ENCODE measurements at regions not wholly inside any gene's neighbourhood (a gene's known extent, or its start where the extent isn't known, plus 50 kb on each side); places are given as distances from the start of the nearest gene placed in this dataset.

GRCh38 chr1:101733340-101733739, 263.4 kb downstream of the OLFM3 start:
- no peak overlapping the region for H3K27ac ChIP-seq (ENCODE audit: low read depth in 2 of 2, low read length in 2 of 2)
- H3K4me1 ChIP-seq (ENCODE audit: control insufficient read depth in 2 of 3, insufficient read depth in 2 of 3, low read depth in 1 of 3, low read length in 3 of 3): no peaks in the 10 kb centered on the region
- peak in 1 of 5 donors; percentile 21 for DNase-seq
- intact Hi-C loops (cut with DNase I): no loop called here
- H3K9me3 ChIP-seq (ENCODE audit: control insufficient read depth in 2 of 3, insufficient read depth in 1 of 3, low read length in 3 of 3): no peaks in the 10 kb centered on the region
- H3K36me3 ChIP-seq (ENCODE audit: control insufficient read depth in 2 of 3, insufficient read depth in 3 of 3, low read length in 3 of 3): no peaks in the 10 kb centered on the region
- no peak for TF ChIP-seq CTCF (IDR thresholded peaks at IDR 0.05; ENCODE audit: borderline replicate concordance, extremely low read depth, insufficient read depth)
- H3K9ac ChIP-seq (ENCODE audit: low read length in 3 of 3): no peak overlapping the region
- FAIRE-seq: no peak
- H3K27me3 ChIP-seq (ENCODE audit: control insufficient read depth, insufficient read depth, low read length): no peaks in the 10 kb centered on the region
- H3K4me3 ChIP-seq (ENCODE audit: low read length in 3 of 3): no peak overlapping the region

DNA sequence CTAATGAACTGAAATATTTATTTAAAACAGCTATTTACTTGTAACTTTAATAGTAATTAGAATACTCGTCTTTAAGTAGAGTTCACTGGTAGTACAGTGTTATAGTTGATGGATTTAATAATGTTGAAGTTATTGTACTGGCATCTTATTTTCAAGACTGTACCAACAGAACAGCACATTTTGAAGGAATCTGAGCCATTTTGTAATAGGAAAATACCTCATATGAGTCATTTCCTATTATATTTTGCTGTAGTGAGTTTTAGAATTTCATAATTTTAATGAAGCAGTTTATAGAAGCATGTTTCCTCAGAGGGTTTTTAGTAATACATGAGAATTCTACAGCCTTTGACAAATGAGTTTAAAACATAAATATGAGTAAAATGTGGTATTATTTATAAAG, 258.3 kb downstream of the OLFM3 start:
- FAIRE-seq (peak; percentile 86), DNase-seq (no peak)
- Histone ChIP-seq H3K4me1 (ENCODE audit: control insufficient read depth in 2 of 3, insufficient read depth in 2 of 3, low read depth in 1 of 3, low read length in 3 of 3) (no peaks in the 10 kb centered on the region), H3K9me3 (ENCODE audit: control insufficient read depth in 2 of 3, insufficient read depth in 1 of 3, low read length in 3 of 3) (no peaks in the 10 kb centered on the region), H3K9ac (ENCODE audit: low read length in 3 of 3) (no peak overlapping the region), H3K27ac (ENCODE audit: low read depth in 2 of 2, low read length in 2 of 2) (no peak overlapping the region), H3K27me3 (ENCODE audit: control insufficient read depth, insufficient read depth, low read length) (no peaks in the 10 kb centered on the region), H3K36me3 (ENCODE audit: control insufficient read depth in 2 of 3, insufficient read depth in 3 of 3, low read length in 3 of 3) (no peaks in the 10 kb centered on the region), H3K4me3 (ENCODE audit: low read length in 3 of 3) (no peak overlapping the region)
- TF ChIP-seq CTCF (IDR thresholded peaks at IDR 0.05; ENCODE audit: borderline replicate concordance, extremely low read depth, insufficient read depth): no peak
- intact Hi-C loops (cut with DNase I): no loop called here

DNA sequence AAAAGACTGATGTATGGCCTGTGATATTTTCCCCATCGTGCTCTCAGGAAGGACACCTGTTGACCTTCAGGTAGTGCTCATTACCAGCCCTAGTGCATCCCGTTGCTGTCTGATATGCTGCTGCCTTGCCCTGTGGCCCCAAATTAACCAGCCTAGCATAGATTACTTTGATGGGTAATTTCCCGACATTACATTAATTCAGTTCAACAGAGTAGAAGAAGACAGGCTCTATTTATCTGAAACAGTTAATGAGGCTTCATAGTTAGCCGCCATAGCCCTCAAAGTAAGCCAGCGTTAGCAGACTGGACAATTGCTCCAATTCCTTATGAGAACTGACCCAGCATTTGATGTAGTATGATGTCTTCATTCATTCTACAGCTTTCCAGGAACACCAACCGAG, 257.6 kb downstream of the OLFM3 start:
- TF ChIP-seq CTCF (IDR thresholded peaks at IDR 0.05; ENCODE audit: borderline replicate concordance, extremely low read depth, insufficient read depth): no peak
- no peaks in the 10 kb centered on the region for H3K36me3 ChIP-seq (ENCODE audit: control insufficient read depth in 2 of 3, insufficient read depth in 3 of 3, low read length in 3 of 3)
- FAIRE-seq: no peak
- H3K27me3 ChIP-seq (ENCODE audit: control insufficient read depth, insufficient read depth, low read length): no peaks in the 10 kb centered on the region
- H3K4me3 ChIP-seq (ENCODE audit: low read length in 3 of 3): no peak overlapping the region
- no peak overlapping the region for H3K27ac ChIP-seq (ENCODE audit: low read depth in 2 of 2, low read length in 2 of 2)
- intact Hi-C loops (cut with DNase I): no loop called here
- no peaks in the 10 kb centered on the region for H3K4me1 ChIP-seq (ENCODE audit: control insufficient read depth in 2 of 3, insufficient read depth in 2 of 3, low read depth in 1 of 3, low read length in 3 of 3)
- H3K9me3 ChIP-seq (ENCODE audit: control insufficient read depth in 2 of 3, insufficient read depth in 1 of 3, low read length in 3 of 3): no peaks in the 10 kb centered on the region
- no peak for DNase-seq
- no peak overlapping the region for H3K9ac ChIP-seq (ENCODE audit: low read length in 3 of 3)

DNA sequence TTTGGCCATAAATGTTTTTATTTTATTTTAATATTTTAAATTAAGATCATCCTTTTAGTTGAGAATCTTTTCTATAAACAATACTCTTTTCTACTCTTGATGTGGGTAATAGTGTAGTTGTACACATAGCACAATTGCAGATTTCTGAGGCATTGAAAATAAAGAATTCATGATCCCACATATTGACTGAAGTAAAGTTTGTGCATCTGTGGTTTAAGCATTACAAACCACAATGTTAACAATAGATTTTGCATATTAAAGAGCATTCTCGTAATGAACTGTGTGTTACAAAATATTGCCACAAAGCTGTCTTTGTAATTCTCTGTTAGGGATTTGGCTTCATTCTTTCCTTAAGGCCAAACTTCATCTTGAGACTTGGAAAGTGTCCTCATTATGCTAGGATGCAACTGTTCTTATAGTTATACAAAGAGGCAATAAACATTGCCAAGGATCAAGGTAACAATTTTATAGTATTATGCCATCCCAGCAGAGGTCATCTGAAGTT, 256.8 kb downstream of the OLFM3 start:
- intact Hi-C loops (cut with DNase I): no loop called here
- Histone ChIP-seq H3K4me1 (ENCODE audit: control insufficient read depth in 2 of 3, insufficient read depth in 2 of 3, low read depth in 1 of 3, low read length in 3 of 3) (no peaks in the 10 kb centered on the region), H3K4me3 (ENCODE audit: low read length in 3 of 3) (no peak overlapping the region), H3K27me3 (ENCODE audit: control insufficient read depth, insufficient read depth, low read length) (no peaks in the 10 kb centered on the region), H3K27ac (ENCODE audit: low read depth in 2 of 2, low read length in 2 of 2) (no peak overlapping the region), H3K9me3 (ENCODE audit: control insufficient read depth in 2 of 3, insufficient read depth in 1 of 3, low read length in 3 of 3) (no peaks in the 10 kb centered on the region), H3K36me3 (ENCODE audit: control insufficient read depth in 2 of 3, insufficient read depth in 3 of 3, low read length in 3 of 3) (no peaks in the 10 kb centered on the region), H3K9ac (ENCODE audit: low read length in 3 of 3) (no peak overlapping the region)
- DNase-seq (no peak), FAIRE-seq (no peak)
- TF ChIP-seq CTCF (IDR thresholded peaks at IDR 0.05; ENCODE audit: borderline replicate concordance, extremely low read depth, insufficient read depth): no peak
